LNCAP (cell line): ENCODE measurements at regions not wholly inside any gene's neighbourhood (a gene's known extent, or its start where the extent isn't known, plus 50 kb on each side); places are given as distances from the start of the nearest gene placed in this dataset.

Source experiments
- CTCF ChIP-seq: fragments of 450-650 bp; IDR thresholded peaks from 2 replicates; pipeline ENCODE4 v1.5.1; 2017; ENCODE audit warnings: mild to moderate bottlenecking

- TF ChIP-seq CTCF = no peak
Observed at GRCh38 chr11:95469258-95469657, 238.3 kb upstream of the SESN3 start.

- TF ChIP-seq CTCF = no peak
Observed at GRCh38 chr11:95466416-95466815, 235.4 kb upstream of the SESN3 start.

GRCh38 chr11:95465887-95466286 lies 234.9 kb upstream of the SESN3 start:
- no peak for TF ChIP-seq CTCF

- no peak for TF ChIP-seq CTCF
Observed at GRCh38 chr11:95461858-95462257, 230.9 kb upstream of the SESN3 start.

GRCh38 chr11:95461348-95461747 lies 230.3 kb upstream of the SESN3 start:
- no peak for TF ChIP-seq CTCF

GRCh38 chr11:95459291-95460042 lies 228.5 kb upstream of the SESN3 start:
- no peak for TF ChIP-seq CTCF

- no peak for TF ChIP-seq CTCF
Observed at GRCh38 chr11:95456714-95457491, 225.9 kb upstream of the SESN3 start.
